Activated CD8-positive, alpha-beta memory T cell treated with anti-CD3 and anti-CD28 coated beads for 48 hours (primary cell): ENCODE measurements at regions not wholly inside any gene's neighbourhood (a gene's known extent, or its start where the extent isn't known, plus 50 kb on each side); places are given as distances from the start of the nearest gene placed in this dataset.
"Not testable (repeated sequence)": the region's sequence is repeated elsewhere in the genome, so short reads cannot be mapped to it uniquely, and the experiment has no call there.

Experiments
- DNase-seq, 3 experiments: peaks; one replicate each; pipeline ENCODE4 v3.0.0-alpha.2; 2020; ENCODE audit warnings: low read depth in 2 of 3, low spot score in 2 of 3

GRCh38 chr18:25590456-25590855 lies 238.5 kb upstream of the ZNF521 start:
- DNase-seq, result no peak

GRCh38 chr18:25587545-25587944 lies 235.6 kb upstream of the ZNF521 start:
- DNase-seq, result no peak

- DNase-seq, result no peak
These were observed 217.0 kb upstream of the ZNF521 start for GRCh38 chr18:25568986-25569385.

GRCh38 chr18:25563816-25564683 lies 212.1 kb upstream of the ZNF521 start:
- no peak for DNase-seq

- DNase-seq, result no peak
These were observed 211.4 kb upstream of the ZNF521 start for GRCh38 chr18:25563346-25563745.

GRCh38 chr18:25561918-25562317 lies 210.0 kb upstream of the ZNF521 start:
- DNase-seq, result no peak

- no peak for DNase-seq
These were observed 208.4 kb upstream of the ZNF521 start for GRCh38 chr18:25560369-25560768.

GRCh38 chr18:25557011-25557410 lies 205.0 kb upstream of the ZNF521 start:
- no peak for DNase-seq

GRCh38 chr18:25553631-25554263 lies 201.8 kb upstream of the ZNF521 start:
- DNase-seq, result no peak

- no peak for DNase-seq
These were observed 192.8 kb upstream of the ZNF521 start for GRCh38 chr18:25544546-25545287.

- DNase-seq, result no peak
These were observed 186.4 kb upstream of the ZNF521 start for GRCh38 chr18:25538175-25538922.

GRCh38 chr18:25535495-25535894 lies 183.5 kb upstream of the ZNF521 start:
- no peak for DNase-seq

GRCh38 chr18:25534401-25534800 lies 182.4 kb upstream of the ZNF521 start:
- DNase-seq, result no peak

- DNase-seq, result no peak
These were observed 181.3 kb upstream of the ZNF521 start for GRCh38 chr18:25533218-25533617.

GRCh38 chr18:25531207-25531606 lies 179.2 kb upstream of the ZNF521 start:
- no peak for DNase-seq

- DNase-seq, result not testable (repeated sequence)
These were observed 173.8 kb upstream of the ZNF521 start for GRCh38 chr18:25525789-25526188.

GRCh38 chr18:25518716-25519053 lies 166.7 kb upstream of the ZNF521 start:
- no peak for DNase-seq

- DNase-seq, result no peak
These were observed 166.1 kb upstream of the ZNF521 start for GRCh38 chr18:25517881-25518715.

GRCh38 chr18:25516747-25517498 lies 165.0 kb upstream of the ZNF521 start:
- no peak for DNase-seq

GRCh38 chr18:25516121-25516520 lies 164.2 kb upstream of the ZNF521 start:
- no peak for DNase-seq
